ENCODE measurements at regions not wholly inside any gene's neighbourhood (a gene's known extent, or its start where the extent isn't known, plus 50 kb on each side); places are given as distances from the start of the nearest gene placed in this dataset.

- Mint-ChIP-seq H3K27ac (no peak overlapping the region), H3K9me3 (peaks cover 10% of the 10 kb centered on the region), H3K4me1 (peaks cover 17% of the 10 kb centered on the region), H3K27me3 (ENCODE audit: low read depth) (peaks cover 8% of the 10 kb centered on the region), H3K36me3 (ENCODE audit: low read depth) (no peaks in the 10 kb centered on the region), H3K4me3 (no peak overlapping the region)
- TF ChIP-seq CTCF (IDR thresholded peaks at IDR 0.05; ENCODE audit: unreplicated experiment in 3 of 3) = no peak
Measured at GRCh38 chr4:38195911-38196310, 235.7 kb downstream of the PTTG2 start.

GRCh38 chr4:38202242-38202641 lies 242.0 kb downstream of the PTTG2 start:
- Mint-ChIP-seq H3K4me3 (no peak overlapping the region), H3K9me3 (peaks cover 21% of the 10 kb centered on the region), H3K4me1 (no peaks in the 10 kb centered on the region), H3K27ac (no peak overlapping the region), H3K36me3 (ENCODE audit: low read depth) (peaks cover 3% of the 10 kb centered on the region), H3K27me3 (ENCODE audit: low read depth) (peaks cover 5% of the 10 kb centered on the region)
- TF ChIP-seq CTCF (IDR thresholded peaks at IDR 0.05; ENCODE audit: unreplicated experiment in 3 of 3) = no peak

GRCh38 chr4:38203609-38204008 lies 243.4 kb downstream of the PTTG2 start:
- Mint-ChIP-seq H3K4me3 (no peak overlapping the region), H3K9me3 (peaks cover 26% of the 10 kb centered on the region), H3K36me3 (ENCODE audit: low read depth) (peaks cover 7% of the 10 kb centered on the region), H3K4me1 (no peaks in the 10 kb centered on the region), H3K27ac (no peak overlapping the region), H3K27me3 (ENCODE audit: low read depth) (peaks cover 2% of the 10 kb centered on the region)
- no peak for TF ChIP-seq CTCF (IDR thresholded peaks at IDR 0.05; ENCODE audit: unreplicated experiment in 3 of 3)

- H3K4me3 Mint-ChIP-seq = no peak overlapping the region
- no peak overlapping the region for H3K27ac Mint-ChIP-seq
- no peaks in the 10 kb centered on the region for H3K4me1 Mint-ChIP-seq
- peaks cover 26% of the 10 kb centered on the region for H3K9me3 Mint-ChIP-seq
- TF ChIP-seq CTCF (IDR thresholded peaks at IDR 0.05; ENCODE audit: unreplicated experiment in 3 of 3) = no peak
- H3K36me3 Mint-ChIP-seq (ENCODE audit: low read depth) = peaks cover 7% of the 10 kb centered on the region
- no peaks in the 10 kb centered on the region for H3K27me3 Mint-ChIP-seq (ENCODE audit: low read depth)
Measured at GRCh38 chr4:38204339-38205035, 244.3 kb downstream of the PTTG2 start.

GRCh38 chr4:38205261-38205660 lies 245.1 kb downstream of the PTTG2 start:
- Mint-ChIP-seq H3K9me3 (peaks cover 26% of the 10 kb centered on the region), H3K4me3 (no peak overlapping the region), H3K36me3 (ENCODE audit: low read depth) (peaks cover 7% of the 10 kb centered on the region), H3K27ac (no peak overlapping the region), H3K27me3 (ENCODE audit: low read depth) (no peaks in the 10 kb centered on the region), H3K4me1 (peaks cover 1% of the 10 kb centered on the region)
- no peak for TF ChIP-seq CTCF (IDR thresholded peaks at IDR 0.05; ENCODE audit: unreplicated experiment in 3 of 3)

- no peak for TF ChIP-seq CTCF (IDR thresholded peaks at IDR 0.05; ENCODE audit: unreplicated experiment in 3 of 3)
- Mint-ChIP-seq H3K4me1 (peaks cover 12% of the 10 kb centered on the region), H3K27me3 (ENCODE audit: low read depth) (no peaks in the 10 kb centered on the region), H3K27ac (no peak overlapping the region), H3K4me3 (no peak overlapping the region), H3K36me3 (ENCODE audit: low read depth) (peaks cover 7% of the 10 kb centered on the region), H3K9me3 (peaks cover 26% of the 10 kb centered on the region)
Measured at GRCh38 chr4:38207110-38207457, 246.9 kb downstream of the PTTG2 start.

All from nephron (organoid).